ENCODE measurements at regions not wholly inside any gene's neighbourhood (a gene's known extent, or its start where the extent isn't known, plus 50 kb on each side); places are given as distances from the start of the nearest gene placed in this dataset.
"Not testable (repeated sequence)": the region's sequence is repeated elsewhere in the genome, so short reads cannot be mapped to it uniquely, and the experiment has no call there.

GRCh38 chr5:67870662-67871061 lies 344.9 kb upstream of the PIK3R1 start:
- no peak for DNase-seq

GRCh38 chr5:67864335-67864734 lies 351.2 kb upstream of the PIK3R1 start:
- DNase-seq = not testable (repeated sequence)

- no peak for DNase-seq
These were observed 357.0 kb upstream of the PIK3R1 start for GRCh38 chr5:67858471-67859031.

GRCh38 chr5:67857502-67857901 lies 358.1 kb upstream of the PIK3R1 start:
- DNase-seq = peak; percentile 2 to 14

GRCh38 chr5:67855523-67855922 lies 360.0 kb upstream of the PIK3R1 start:
- no peak for DNase-seq

- DNase-seq = not testable (repeated sequence)
These were observed 364.6 kb upstream of the PIK3R1 start for GRCh38 chr5:67850906-67851305.

- no peak for DNase-seq
These were observed 370.6 kb upstream of the PIK3R1 start for GRCh38 chr5:67844924-67845323.

GRCh38 chr5:67842806-67843205 lies 372.8 kb upstream of the PIK3R1 start:
- DNase-seq = no peak

GRCh38 chr5:67837225-67837624 lies 378.3 kb upstream of the PIK3R1 start:
- DNase-seq = not testable (repeated sequence)

GRCh38 chr5:67836496-67836895 lies 379.1 kb upstream of the PIK3R1 start:
- DNase-seq = not testable (repeated sequence)

GRCh38 chr5:67831048-67831447 lies 384.5 kb upstream of the PIK3R1 start:
- DNase-seq = no peak

GRCh38 chr5:67827541-67827940 lies 388.0 kb upstream of the PIK3R1 start:
- DNase-seq = no peak

- DNase-seq = no peak
These were observed 390.7 kb upstream of the PIK3R1 start for GRCh38 chr5:67824852-67825251.

- DNase-seq = no peak
These were observed 397.9 kb upstream of the PIK3R1 start for GRCh38 chr5:67817652-67818051.

GRCh38 chr5:67816456-67816855 lies 399.1 kb upstream of the PIK3R1 start:
- DNase-seq = no peak

- no peak for DNase-seq
These were observed 399.8 kb upstream of the PIK3R1 start for GRCh38 chr5:67815455-67816391.

GRCh38 chr5:67814569-67815311 lies 400.8 kb upstream of the PIK3R1 start:
- DNase-seq = no peak

GRCh38 chr5:67813877-67814539 lies 401.5 kb upstream of the PIK3R1 start:
- no peak for DNase-seq

- no peak for DNase-seq
These were observed 406.0 kb upstream of the PIK3R1 start for GRCh38 chr5:67809589-67809988.

- DNase-seq = no peak
These were observed 407.2 kb upstream of the PIK3R1 start for GRCh38 chr5:67808340-67808739.

GRCh38 chr5:67807439-67807888 lies 408.1 kb upstream of the PIK3R1 start:
- no peak for DNase-seq

GRCh38 chr5:67806654-67807438 lies 408.7 kb upstream of the PIK3R1 start:
- DNase-seq = no peak
